NB4 (cell line): ENCODE measurements at regions not wholly inside any gene's neighbourhood (a gene's known extent, or its start where the extent isn't known, plus 50 kb on each side); places are given as distances from the start of the nearest gene placed in this dataset.
"Not testable (repeated sequence)": the region's sequence is repeated elsewhere in the genome, so short reads cannot be mapped to it uniquely, and the experiment has no call there.

ENCODE experiments used
- DNase-seq: peaks from one replicate; pipeline ENCODE4 v3.0.0; 2010; ENCODE audit warnings: low read depth
- H3K4me3 ChIP-seq: one replicate; pipeline ENCODE4 v1.5.1; 2011; ENCODE audit warnings: mild to moderate bottlenecking, low read depth, low read length, moderate library complexity
- MAX ChIP-seq: IDR thresholded peaks from 2 replicates; pipeline ENCODE4 v1.6.1; 2011; ENCODE audit warnings: low read depth, low read length
- MYC ChIP-seq: IDR thresholded peaks from 2 replicates; pipeline ENCODE4 v1.6.1; 2011; ENCODE audit warnings: low read depth, low read length
- POLR2A ChIP-seq: IDR thresholded peaks from 2 replicates; pipeline ENCODE4 v1.6.1; 2011; ENCODE audit warnings: mild to moderate bottlenecking; ENCODE audit not compliant: insufficient read length; ENCODE audit errors: extremely low read depth
- TF ChIP-seq, protein P1 (sequence below): IDR thresholded peaks from one replicate; pipeline ENCODE4 v1.5.1; 2012; ENCODE audit warnings: low read depth, low read length

- no peak for TF ChIP-seq POLR2A
- no peak for TF ChIP-seq MYC
- TF ChIP-seq, protein P1, sequence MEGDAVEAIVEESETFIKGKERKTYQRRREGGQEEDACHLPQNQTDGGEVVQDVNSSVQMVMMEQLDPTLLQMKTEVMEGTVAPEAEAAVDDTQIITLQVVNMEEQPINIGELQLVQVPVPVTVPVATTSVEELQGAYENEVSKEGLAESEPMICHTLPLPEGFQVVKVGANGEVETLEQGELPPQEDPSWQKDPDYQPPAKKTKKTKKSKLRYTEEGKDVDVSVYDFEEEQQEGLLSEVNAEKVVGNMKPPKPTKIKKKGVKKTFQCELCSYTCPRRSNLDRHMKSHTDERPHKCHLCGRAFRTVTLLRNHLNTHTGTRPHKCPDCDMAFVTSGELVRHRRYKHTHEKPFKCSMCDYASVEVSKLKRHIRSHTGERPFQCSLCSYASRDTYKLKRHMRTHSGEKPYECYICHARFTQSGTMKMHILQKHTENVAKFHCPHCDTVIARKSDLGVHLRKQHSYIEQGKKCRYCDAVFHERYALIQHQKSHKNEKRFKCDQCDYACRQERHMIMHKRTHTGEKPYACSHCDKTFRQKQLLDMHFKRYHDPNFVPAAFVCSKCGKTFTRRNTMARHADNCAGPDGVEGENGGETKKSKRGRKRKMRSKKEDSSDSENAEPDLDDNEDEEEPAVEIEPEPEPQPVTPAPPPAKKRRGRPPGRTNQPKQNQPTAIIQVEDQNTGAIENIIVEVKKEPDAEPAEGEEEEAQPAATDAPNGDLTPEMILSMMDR = no peak
- TF ChIP-seq MAX = no peak
- H3K4me3 ChIP-seq = no peak overlapping the region
- no peak for DNase-seq
Observed at GRCh38 chr16:77514500-77515220, 79.8 kb upstream of the ADAMTS18 start.

- DNase-seq = not testable (repeated sequence)
Observed at GRCh38 chr16:77525226-77525625, 90.4 kb upstream of the ADAMTS18 start.

DNA sequence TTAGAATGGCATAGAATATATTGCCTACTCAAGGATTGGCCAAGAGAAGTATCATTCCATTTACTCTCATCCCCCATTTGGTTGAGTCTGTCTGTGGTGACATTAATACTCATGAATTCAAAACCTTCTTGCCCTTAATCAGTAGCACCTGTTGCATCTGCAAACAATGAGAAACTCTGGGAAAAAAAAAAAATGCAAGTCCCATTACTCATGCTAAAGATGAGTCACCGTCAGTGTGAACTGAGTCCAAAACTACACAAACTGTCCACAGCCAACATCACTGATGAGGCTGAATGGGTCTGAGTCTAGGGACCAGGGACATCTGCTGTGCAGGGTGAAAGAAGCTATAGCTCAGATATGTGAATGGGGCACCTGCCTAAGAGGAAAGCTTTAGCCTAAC, 96.9 kb upstream of the ADAMTS18 start:
- no peak overlapping the region for H3K4me3 ChIP-seq
- no peak for TF ChIP-seq MAX
- no peak for DNase-seq

More at GRCh38 chr16:77525226-77525625, 90.4 kb upstream of the ADAMTS18 start:
- not testable (repeated sequence) for H3K4me3 ChIP-seq

DNA sequence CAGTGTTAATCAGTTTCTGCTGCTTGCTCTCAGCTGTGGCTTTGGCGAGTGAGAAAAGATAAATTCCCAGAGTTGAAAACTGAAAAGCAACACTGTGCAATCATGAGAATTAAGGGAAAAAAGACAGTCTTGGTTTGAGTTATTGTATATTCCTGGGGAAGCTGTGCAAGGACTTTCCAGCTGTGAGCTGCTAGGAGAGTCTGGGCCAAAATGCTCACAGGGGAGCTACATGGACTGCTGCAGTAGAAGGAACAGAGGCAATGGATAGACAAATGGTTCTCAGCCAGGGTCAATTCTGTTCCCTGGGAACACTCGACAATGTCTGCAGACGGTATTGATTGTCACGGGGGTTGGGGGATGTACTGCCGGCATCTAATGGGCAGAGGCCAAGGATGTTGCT, 102.0 kb upstream of the ADAMTS18 start:
- TF ChIP-seq MYC (no peak), MAX (no peak), POLR2A (no peak)
- TF ChIP-seq, protein P1 = no peak
- H3K4me3 ChIP-seq = no peak overlapping the region
- no peak for DNase-seq

DNA sequence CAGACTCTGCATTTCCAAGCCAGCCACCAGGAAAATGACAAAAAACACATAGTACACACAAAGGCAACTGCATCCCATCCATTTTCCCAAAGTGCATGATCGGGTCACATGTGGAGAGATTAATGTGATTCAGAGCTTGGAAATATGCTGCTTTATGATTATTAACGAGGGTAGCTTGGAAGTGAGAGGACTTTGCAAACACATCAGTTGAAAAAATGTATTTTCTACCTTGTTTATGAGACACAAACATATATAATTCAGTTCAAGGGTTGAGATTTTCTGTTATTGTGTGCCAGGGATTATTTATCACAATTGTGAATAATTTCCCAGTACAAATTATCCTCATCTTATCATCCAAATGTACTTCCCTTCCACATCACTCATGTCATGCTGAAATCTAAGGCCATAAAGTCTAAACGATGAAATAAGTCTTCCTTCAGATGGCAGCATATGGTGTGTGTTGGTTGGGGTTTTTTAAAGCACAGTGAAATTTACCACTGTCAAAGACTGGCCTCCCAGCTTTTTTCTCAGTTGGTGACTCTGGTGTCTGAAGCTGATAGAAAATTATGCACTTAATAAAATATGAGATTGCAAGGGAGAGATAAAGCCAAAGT, 104.7 kb upstream of the ADAMTS18 start:
- TF ChIP-seq POLR2A (no peak), MYC (no peak), MAX (no peak)
- TF ChIP-seq, protein P1 = no peak
- no peak for DNase-seq
- no peak overlapping the region for H3K4me3 ChIP-seq

DNA sequence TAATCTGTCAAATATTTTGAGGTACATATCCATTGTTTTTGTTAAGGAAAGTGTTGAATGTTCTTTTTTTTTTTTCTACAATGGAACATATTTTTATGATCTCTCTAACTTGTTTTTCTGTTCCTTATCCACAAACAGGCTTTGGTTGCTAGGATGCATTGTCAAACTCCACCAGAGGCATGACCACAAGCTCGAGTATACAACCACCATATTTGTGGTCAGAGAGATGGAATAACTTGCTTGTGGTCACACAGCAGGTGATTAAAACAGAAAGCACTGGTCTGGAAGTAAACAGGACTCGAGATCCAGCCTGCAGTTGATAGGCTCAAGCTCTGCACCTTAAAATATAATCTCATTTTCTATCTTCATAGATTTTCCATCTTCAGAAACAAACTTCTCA, 105.8 kb upstream of the ADAMTS18 start:
- TF ChIP-seq MAX = no peak
- peak; percentile 7 for DNase-seq
- H3K4me3 ChIP-seq = no peak overlapping the region

DNA sequence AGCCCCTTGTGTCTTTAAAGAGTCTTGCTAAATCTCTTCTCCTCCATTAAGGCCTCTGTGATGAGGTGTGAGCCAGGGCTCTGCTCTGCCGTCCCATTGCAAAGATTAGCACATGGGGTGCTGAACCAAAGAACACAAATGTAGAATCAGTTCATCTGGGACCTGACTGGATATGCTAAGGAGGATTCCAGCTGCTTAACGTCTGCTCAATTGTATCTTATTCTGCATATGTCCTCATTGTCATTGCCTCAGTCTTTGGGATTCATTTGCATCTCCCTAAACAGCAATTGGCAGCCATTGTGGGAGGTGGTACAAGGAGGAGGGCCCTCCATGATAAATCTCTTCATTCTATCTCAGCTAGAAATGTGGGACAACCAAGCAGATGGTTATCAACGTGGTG, 106.3 kb upstream of the ADAMTS18 start:
- no peak overlapping the region for H3K4me3 ChIP-seq
- DNase-seq = no peak
- TF ChIP-seq MYC = no peak
- no peak for TF ChIP-seq MAX
- TF ChIP-seq POLR2A = no peak
- TF ChIP-seq, protein P1 = no peak
